ENCODE measurements at regions not wholly inside any gene's neighbourhood (a gene's known extent, or its start where the extent isn't known, plus 50 kb on each side); places are given as distances from the start of the nearest gene placed in this dataset.

DNA sequence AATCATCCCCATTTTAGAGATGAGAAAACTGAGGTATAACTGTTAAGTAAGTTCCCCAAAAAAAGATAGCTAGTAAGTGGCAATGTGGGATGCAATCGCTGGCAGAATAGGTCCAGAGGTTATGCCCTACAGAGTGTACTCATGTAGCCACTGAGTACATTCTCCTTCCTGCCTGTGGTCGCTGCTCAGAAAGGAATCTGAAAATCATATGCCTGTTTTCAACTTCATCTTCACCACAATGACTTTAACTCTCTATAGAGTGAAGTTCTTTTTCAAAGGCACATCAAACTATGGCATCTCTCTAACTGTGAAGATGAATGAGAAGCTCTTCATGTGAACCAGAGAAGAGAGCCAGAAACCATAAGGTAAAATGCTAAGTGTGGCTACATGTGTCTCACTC, 162.2 kb upstream of the SLC25A13 start:
- TF ChIP-seq CTCF (IDR thresholded peaks at IDR 0.05; ENCODE audit: low read length) (no peak), EZH2 (IDR thresholded peaks at IDR 0.05; ENCODE audit: borderline replicate concordance, low read length) (no peak)

All from OCI-LY1 (cell line).